Suprapubic skin (tissue), 4 donors: ENCODE measurements at regions not wholly inside any gene's neighbourhood (a gene's known extent, or its start where the extent isn't known, plus 50 kb on each side); places are given as distances from the start of the nearest gene placed in this dataset.

Experiments used
- DNase-seq, 2 donors: peaks; one replicate each; pipeline ENCODE4 v3.0.0-alpha.2; 2019; ENCODE audit warnings: low spot score in 2 of 2
- H3K27ac ChIP-seq: fragments of 200-600 bp; sonication (generic); one replicate; pipeline ENCODE4 v1.5.1; 2019
- H3K27me3 ChIP-seq: fragments of 200-600 bp; sonication (generic); one replicate; pipeline ENCODE4 v1.5.1; 2019
- H3K36me3 ChIP-seq: fragments of 200-600 bp; sonication (generic); one replicate; pipeline ENCODE4 v1.5.1; 2019
- H3K4me1 ChIP-seq: fragments of 200-600 bp; sonication (generic); one replicate; pipeline ENCODE4 v1.5.1; 2019
- H3K4me3 ChIP-seq: fragments of 200-600 bp; sonication (generic); one replicate; pipeline ENCODE4 v1.5.1; 2019; ENCODE audit warnings: mild to moderate bottlenecking
- H3K9me3 ChIP-seq: fragments of 200-600 bp; sonication (generic); one replicate; pipeline ENCODE4 v1.5.1; 2019
- CTCF ChIP-seq, 2 donors: fragments of 200-600 bp in 1 of 2; fragments of 450-650 bp in 1 of 2; sonication (generic) in 1 of 2; IDR thresholded peaks; one replicate each; pipeline ENCODE4 v1.5.1; 2016 to 2019; ENCODE audit warnings: antibody characterized with exemption in 2 of 2, mild to moderate bottlenecking in 1 of 2, moderate library complexity in 1 of 2
- EP300 ChIP-seq: sonication (generic); formaldehyde crosslinking; IDR thresholded peaks from one replicate; pipeline ENCODE4 v1.6.1; 2017; ENCODE audit warnings: antibody characterized with exemption
- POLR2A ChIP-seq, 2 donors: fragments of 450-650 bp; IDR thresholded peaks; one replicate each; pipeline ENCODE4 v1.6.1; 2017; ENCODE audit warnings: antibody characterized with exemption in 2 of 2, mild to moderate bottlenecking in 2 of 2, moderate library complexity in 2 of 2
- POLR2AphosphoS5 ChIP-seq, 3 donors: sonication (generic); formaldehyde crosslinking; IDR thresholded peaks; one replicate each; pipeline ENCODE4 v1.6.1; 2017; ENCODE audit warnings: antibody characterized with exemption in 3 of 3
- WGBS: methylation state at CpG from one replicate; pipeline ENCODE4 v1.1.5; 2018; 5-methylcytosine and 5-hydroxymethylcytosine counted together

DNA sequence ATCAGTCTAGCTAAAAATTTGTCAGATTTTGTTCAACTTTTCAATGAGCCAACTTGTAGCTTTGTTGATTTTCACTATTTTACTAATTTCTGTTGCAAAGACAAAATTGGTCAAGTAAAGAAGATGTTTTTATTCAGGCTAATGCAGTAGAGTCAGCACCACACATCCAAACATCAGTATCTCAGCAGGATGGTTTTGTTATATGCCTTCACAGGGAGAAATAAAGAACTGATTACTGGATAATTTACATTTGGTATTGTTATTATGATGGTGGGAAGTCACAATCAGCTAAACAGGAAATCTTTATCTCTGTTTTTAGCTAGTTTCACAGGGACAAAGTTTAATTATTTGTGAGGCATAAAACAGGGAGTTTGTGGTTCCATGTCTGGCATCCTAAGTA, 713.4 kb downstream of the SLITRK5 start:
- TF ChIP-seq POLR2A (IDR thresholded peaks at IDR 0.05) (no peak), POLR2AphosphoS5 (IDR thresholded peaks at IDR 0.05) (no peak), CTCF (IDR thresholded peaks at IDR 0.05) (no peak), EP300 (no peak)

GRCh38 chr13:88395804-88396203, 724.6 kb downstream of the SLITRK5 start:
- H3K4me3 ChIP-seq: no peak overlapping the region
- no peak for DNase-seq
- H3K27ac ChIP-seq: no peak overlapping the region
- no peaks in the 10 kb centered on the region for H3K9me3 ChIP-seq
- H3K4me1 ChIP-seq: no peaks in the 10 kb centered on the region
- no peaks in the 10 kb centered on the region for H3K36me3 ChIP-seq
- no peaks in the 10 kb centered on the region for H3K27me3 ChIP-seq
- TF ChIP-seq EP300 (no peak), POLR2AphosphoS5 (IDR thresholded peaks at IDR 0.05) (no peak), POLR2A (IDR thresholded peaks at IDR 0.05) (no peak), CTCF (IDR thresholded peaks at IDR 0.05) (no peak)

More for the DNA sequence above, 713.4 kb downstream of the SLITRK5 start:
- Histone ChIP-seq H3K27ac (no peak overlapping the region), H3K27me3 (no peaks in the 10 kb centered on the region), H3K4me1 (no peaks in the 10 kb centered on the region), H3K36me3 (no peaks in the 10 kb centered on the region), H3K4me3 (no peak overlapping the region), H3K9me3 (no peaks in the 10 kb centered on the region)
- DNase-seq: no peak

- DNase-seq: no peak
- Histone ChIP-seq H3K36me3 (no peaks in the 10 kb centered on the region), H3K4me3 (no peak overlapping the region), H3K27ac (no peak overlapping the region), H3K9me3 (no peaks in the 10 kb centered on the region), H3K27me3 (no peaks in the 10 kb centered on the region), H3K4me1 (no peaks in the 10 kb centered on the region)
- 81% methylated on average over 2 of the region's 2 CpGs for WGBS
- TF ChIP-seq CTCF (IDR thresholded peaks at IDR 0.05): no peak
- no peak for TF ChIP-seq POLR2AphosphoS5 (IDR thresholded peaks at IDR 0.05)
- TF ChIP-seq POLR2A (IDR thresholded peaks at IDR 0.05): no peak
- TF ChIP-seq EP300: no peak
Measured at GRCh38 chr13:88411696-88412095, 740.5 kb downstream of the SLITRK5 start.

DNA sequence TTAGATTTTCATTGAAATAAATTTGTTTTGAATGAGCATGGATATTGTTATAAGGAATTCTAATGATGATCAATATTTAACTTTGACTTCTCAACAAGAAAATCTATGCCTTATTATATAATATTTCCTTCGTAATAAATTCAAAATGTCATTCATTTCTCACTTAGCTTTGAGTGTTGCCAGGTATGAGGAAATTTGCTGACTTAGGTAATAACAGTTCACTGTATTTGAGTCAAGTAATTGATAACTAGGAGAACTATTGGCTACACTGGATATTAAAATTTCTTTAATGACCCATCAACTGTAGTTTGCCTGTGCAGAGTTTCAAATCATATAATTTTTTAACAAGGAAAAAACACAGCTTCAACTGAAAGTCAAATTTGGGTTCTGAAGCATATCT, 746.6 kb downstream of the SLITRK5 start:
- Histone ChIP-seq H3K9me3 (no peaks in the 10 kb centered on the region), H3K27ac (no peak overlapping the region), H3K4me1 (no peaks in the 10 kb centered on the region), H3K4me3 (no peak overlapping the region), H3K36me3 (no peaks in the 10 kb centered on the region), H3K27me3 (no peaks in the 10 kb centered on the region)
- 40% methylated on average over 1 of the region's 1 CpG for WGBS
- TF ChIP-seq POLR2AphosphoS5 (IDR thresholded peaks at IDR 0.05): no peak
- no peak for TF ChIP-seq EP300
- TF ChIP-seq POLR2A (IDR thresholded peaks at IDR 0.05): no peak
- no peak for TF ChIP-seq CTCF (IDR thresholded peaks at IDR 0.05)
- no peak for DNase-seq

- no peak overlapping the region for H3K4me3 ChIP-seq
- no peak for DNase-seq
- no peaks in the 10 kb centered on the region for H3K4me1 ChIP-seq
- H3K27ac ChIP-seq: no peak overlapping the region
- TF ChIP-seq CTCF (IDR thresholded peaks at IDR 0.05): no peak
- TF ChIP-seq EP300: no peak
- TF ChIP-seq POLR2AphosphoS5 (IDR thresholded peaks at IDR 0.05): no peak
- TF ChIP-seq POLR2A (IDR thresholded peaks at IDR 0.05): no peak
- no peaks in the 10 kb centered on the region for H3K9me3 ChIP-seq
- H3K36me3 ChIP-seq: no peaks in the 10 kb centered on the region
- H3K27me3 ChIP-seq: no peaks in the 10 kb centered on the region
Measured at GRCh38 chr13:88424463-88424862, 753.3 kb downstream of the SLITRK5 start.
